PC-3 (cell line): ENCODE measurements at regions not wholly inside any gene's neighbourhood (a gene's known extent, or its start where the extent isn't known, plus 50 kb on each side); places are given as distances from the start of the nearest gene placed in this dataset.

Experiments
- CTCF ChIP-seq: fragments of 300-600 bp; sonication (generic); conservative IDR thresholded peaks from 2 replicates; pipeline ENCODE4 v1.5.1; 2017; ENCODE audit warnings: antibody characterized with exemption, low read depth, mild to moderate bottlenecking, low read length
- EZH2 ChIP-seq: fragments of 300-600 bp; sonication (generic); IDR thresholded peaks from one replicate; pipeline ENCODE4 v1.6.1; 2017; ENCODE audit warnings: antibody characterized with exemption, mild to moderate bottlenecking, low read length; ENCODE audit not compliant: unreplicated experiment

GRCh38 chr10:121121462-121121861 is 270.3 kb downstream of the WDR11 start:
- TF ChIP-seq CTCF (no peak), EZH2 (no peak)
